Heart right ventricle (tissue), 16 donors: ENCODE measurements at regions not wholly inside any gene's neighbourhood (a gene's known extent, or its start where the extent isn't known, plus 50 kb on each side); places are given as distances from the start of the nearest gene placed in this dataset.
A peak's percentile ranks its signal among the peaks of the same experiment; 100 is the strongest.

ENCODE experiments used
- ATAC-seq, 8 donors: fragments of 200-7000 bp; cut with Tn5 transposase; one replicate each; pipeline ENCODE4 v1.9.1; 2020; ENCODE audit warnings: mild to moderate bottlenecking in 8 of 8, moderate library complexity in 8 of 8, moderate number of reproducible peaks in 1 of 8
- DNase-seq, 2 donors: peaks; one replicate each; pipeline ENCODE4 v3.0.0-alpha.2; 2020
- H3K27ac ChIP-seq, 10 donors: fragments of 200-600 bp; sonication (generic) in 2 of 10; one replicate each; pipeline versions ENCODE4 v1.5.0 to v1.8.0; 2020 to 2022; ENCODE audit warnings: mild to moderate bottlenecking in 3 of 10
- H3K27me3 ChIP-seq, 7 donors: fragments of 200-600 bp; one replicate each; pipeline ENCODE4 v1.8.0; 2021 to 2022; ENCODE audit warnings: mild to moderate bottlenecking in 2 of 7
- H3K36me3 ChIP-seq, 9 donors: fragments of 200-600 bp; sonication (generic) in 1 of 9; one replicate each; pipeline versions ENCODE4 v1.5.0 to v1.8.0; 2020 to 2022; ENCODE audit warnings: mild to moderate bottlenecking in 2 of 9
- H3K4me1 ChIP-seq, 9 donors: fragments of 200-600 bp; sonication (generic) in 1 of 9; one replicate each; pipeline versions ENCODE4 v1.5.0 to v1.8.0; 2020 to 2022; ENCODE audit warnings: mild to moderate bottlenecking in 4 of 9
- H3K4me3 ChIP-seq, 10 donors: fragments of 200-600 bp; sonication (generic) in 2 of 10; one replicate each; pipeline versions ENCODE4 v1.5.0 to v1.8.0; 2020 to 2022; ENCODE audit warnings: mild to moderate bottlenecking in 7 of 10, moderate library complexity in 2 of 10
- H3K9me3 ChIP-seq, 11 donors: fragments of 200-600 bp in 10 of 11; sonication (generic) in 2 of 11; one replicate each; pipeline versions ENCODE4 v1.5.0 to v1.8.0; 2013 to 2022; ENCODE audit warnings: mild to moderate bottlenecking in 2 of 11, control low read depth in 1 of 11, moderate library complexity in 1 of 11
- WGBS, 2 donors: extraction: QIAGEN DNeasy Blood & Tissue Kit; methylation state at CpG; one replicate each; pipeline ENCODE4 v1.1.7; 2013; ENCODE audit warnings: inconsistent platforms in 1 of 2; 5-methylcytosine and 5-hydroxymethylcytosine counted together
- intact Hi-C, 10 donors: fragments of 100-400 bp; cut with DNase I; formaldehyde crosslinking; loops; one replicate each; pipeline versions ENCODE4 v1.11.1 to v1.14.2; 2022
- TF ChIP-seq, protein P1 (sequence below), 9 donors: fragments of 200-600 bp; sonication (generic) in 2 of 9; IDR thresholded peaks; one replicate each; pipeline versions ENCODE4 v1.5.0 to v1.8.0; 2021 to 2022; ENCODE audit warnings: antibody characterized with exemption in 9 of 9, mild to moderate bottlenecking in 5 of 9, moderate library complexity in 1 of 9
- donor health status: Arrhythmogenic right ventricular cardiomyopathy.
- donor health status: ischemic (EF 13 %, LVEDD 7.1; RV severe dilation, severe dysfunction).
- donor health status: healthy with polysubstance abuse.
- donor health status: DM: no; HTN: yes; CAD: no.
- donor health status: DM: no; HTN: no; CAD: no.
- donor health status: ischemic (EF 25% LVEDD 6.9; RV normal size, moderate dysfunction).
- donor health status: ischemic (EF 25% LVEDD 5.7; RV mildly dilated, moderate dysfunction).
- donor health status: healthy.
- donor health status: DM: yes; HTN: yes; CAD: no.
- donor health status: Ischemic cardiomyopathy.
- donor health status: ischemic (EF 35%, LVEDD 5.7; RV mildly dilated, moderate dysfunction).
- donor health status: nonischemic (EF 11% LVEDD 7.7; RV severe dilation, severe dysfunction).
- donor health status: DM: yes; HTN: yes; CAD: no.
- donor health status: PGD.
- donor health status: ischemic (EF 29% LVEDD 5.4; RV normal size, mild dysfunction).
- donor health status: nonischemic (EF 23%, LVEDD 6.1; RV moderate dilation, normal function).

DNA sequence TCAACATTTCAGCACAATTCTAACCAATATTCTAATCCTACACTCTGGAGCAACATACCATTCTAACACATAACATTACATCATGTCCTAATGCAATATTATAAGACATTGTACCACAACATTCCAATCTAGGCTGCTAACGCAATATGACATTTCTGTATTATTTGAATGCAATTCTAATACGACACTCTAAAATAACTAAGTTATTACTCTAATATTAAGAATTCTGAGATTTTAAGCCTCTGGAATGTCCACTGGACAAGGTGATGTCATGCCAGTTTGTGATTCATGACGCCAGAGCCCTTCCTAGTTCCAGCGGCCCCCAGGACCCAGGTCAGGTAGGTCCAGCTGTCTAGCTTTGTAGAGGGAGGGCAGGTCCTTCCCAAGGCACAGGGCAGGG, 69.7 kb upstream of the SIRPA start:
- intact Hi-C loops: no loop called here
- ATAC-seq: no peak
- peaks cover 9 to 80% (median 33%) of the 10 kb centered on the region in 9 donors for H3K4me1 ChIP-seq
- H3K27me3 ChIP-seq: peaks cover 0 to 5% (median 0%) of the 10 kb centered on the region in 7 donors
- TF ChIP-seq, protein P1, sequence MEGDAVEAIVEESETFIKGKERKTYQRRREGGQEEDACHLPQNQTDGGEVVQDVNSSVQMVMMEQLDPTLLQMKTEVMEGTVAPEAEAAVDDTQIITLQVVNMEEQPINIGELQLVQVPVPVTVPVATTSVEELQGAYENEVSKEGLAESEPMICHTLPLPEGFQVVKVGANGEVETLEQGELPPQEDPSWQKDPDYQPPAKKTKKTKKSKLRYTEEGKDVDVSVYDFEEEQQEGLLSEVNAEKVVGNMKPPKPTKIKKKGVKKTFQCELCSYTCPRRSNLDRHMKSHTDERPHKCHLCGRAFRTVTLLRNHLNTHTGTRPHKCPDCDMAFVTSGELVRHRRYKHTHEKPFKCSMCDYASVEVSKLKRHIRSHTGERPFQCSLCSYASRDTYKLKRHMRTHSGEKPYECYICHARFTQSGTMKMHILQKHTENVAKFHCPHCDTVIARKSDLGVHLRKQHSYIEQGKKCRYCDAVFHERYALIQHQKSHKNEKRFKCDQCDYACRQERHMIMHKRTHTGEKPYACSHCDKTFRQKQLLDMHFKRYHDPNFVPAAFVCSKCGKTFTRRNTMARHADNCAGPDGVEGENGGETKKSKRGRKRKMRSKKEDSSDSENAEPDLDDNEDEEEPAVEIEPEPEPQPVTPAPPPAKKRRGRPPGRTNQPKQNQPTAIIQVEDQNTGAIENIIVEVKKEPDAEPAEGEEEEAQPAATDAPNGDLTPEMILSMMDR (IDR thresholded peaks at IDR 0.05): no peak
- peak overlapping the region in 1 of 10 donors; percentile 82 for H3K27ac ChIP-seq
- DNase-seq: no peak
- WGBS, 2 donors: 84 to 87% methylated on average over 4 of the region's 4 CpGs
- no peaks in the 10 kb centered on the region for H3K36me3 ChIP-seq
- H3K9me3 ChIP-seq: peaks cover 0 to 35% (median 15%) of the 10 kb centered on the region in 11 donors
- no peak overlapping the region for H3K4me3 ChIP-seq

DNA sequence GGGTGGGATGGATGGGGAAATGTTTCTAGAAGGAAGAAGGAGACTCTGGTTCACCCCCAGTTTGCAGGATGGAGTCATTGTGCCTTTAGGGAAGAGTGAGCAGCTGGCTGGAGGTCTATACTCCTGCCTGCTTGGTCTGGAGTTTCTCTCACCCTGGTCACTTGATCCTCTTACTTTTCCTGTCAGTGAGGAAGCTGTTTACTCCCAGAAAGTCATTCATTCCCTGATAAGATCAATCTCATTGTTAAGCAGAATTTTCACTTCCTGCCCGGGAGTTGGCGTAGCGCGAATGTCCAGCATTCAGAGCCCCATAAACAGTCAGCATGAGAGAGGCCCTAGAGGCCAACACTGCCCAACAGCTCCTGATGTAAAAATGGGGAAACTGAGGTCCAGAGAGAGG, 70.4 kb upstream of the SIRPA start:
- no peaks in the 10 kb centered on the region for H3K36me3 ChIP-seq
- no peak overlapping the region for H3K4me3 ChIP-seq
- TF ChIP-seq, protein P1 (IDR thresholded peaks at IDR 0.05): no peak
- H3K4me1 ChIP-seq: peaks cover 4 to 80% (median 26%) of the 10 kb centered on the region in 9 donors
- 50 to 56% methylated on average over 4 of the region's 4 CpGs for WGBS, 2 donors
- DNase-seq: no peak
- peak overlapping the region in 3 of 10 donors; percentile 15 to 82 (median 25) for H3K27ac ChIP-seq
- H3K27me3 ChIP-seq: peaks cover 0 to 8% (median 0%) of the 10 kb centered on the region in 7 donors
- peaks cover 0 to 35% (median 15%) of the 10 kb centered on the region in 11 donors for H3K9me3 ChIP-seq
- intact Hi-C loops: no loop called here
- peak in 2 of 8 donors; percentile 26 to 31 for ATAC-seq

DNA sequence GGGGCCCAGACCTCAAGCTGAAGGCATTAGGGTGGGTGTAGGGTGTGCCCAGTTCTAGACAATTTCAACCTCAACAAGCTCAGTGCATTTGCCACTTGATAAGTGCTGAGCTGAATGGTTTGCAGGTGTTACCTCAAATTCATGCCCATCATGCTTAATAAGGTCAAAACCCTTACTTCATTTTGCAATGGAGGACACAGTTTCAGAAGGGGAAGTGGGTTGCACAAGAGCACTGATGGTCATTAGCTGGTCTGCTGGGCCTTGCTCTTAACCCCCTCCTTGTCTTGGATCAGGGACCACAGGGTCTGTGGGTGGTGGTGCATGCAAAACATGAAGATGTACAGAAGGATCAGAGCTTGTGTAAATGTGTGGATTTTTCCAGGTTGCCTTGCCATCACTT, 71.0 kb upstream of the SIRPA start:
- TF ChIP-seq, protein P1 (IDR thresholded peaks at IDR 0.05): no peak
- Histone ChIP-seq H3K27ac (peak overlapping the region in 2 of 10 donors; percentile 25 to 82), H3K9me3 (peaks cover 0 to 35% (median 15%) of the 10 kb centered on the region in 11 donors), H3K27me3 (peaks cover 0 to 8% (median 0%) of the 10 kb centered on the region in 7 donors), H3K4me1 (peaks cover 0 to 78% (median 20%) of the 10 kb centered on the region in 9 donors), H3K4me3 (no peak overlapping the region), H3K36me3 (no peaks in the 10 kb centered on the region)
- ATAC-seq: no peak
- intact Hi-C loops: no loop called here
- DNase-seq: no peak

DNA sequence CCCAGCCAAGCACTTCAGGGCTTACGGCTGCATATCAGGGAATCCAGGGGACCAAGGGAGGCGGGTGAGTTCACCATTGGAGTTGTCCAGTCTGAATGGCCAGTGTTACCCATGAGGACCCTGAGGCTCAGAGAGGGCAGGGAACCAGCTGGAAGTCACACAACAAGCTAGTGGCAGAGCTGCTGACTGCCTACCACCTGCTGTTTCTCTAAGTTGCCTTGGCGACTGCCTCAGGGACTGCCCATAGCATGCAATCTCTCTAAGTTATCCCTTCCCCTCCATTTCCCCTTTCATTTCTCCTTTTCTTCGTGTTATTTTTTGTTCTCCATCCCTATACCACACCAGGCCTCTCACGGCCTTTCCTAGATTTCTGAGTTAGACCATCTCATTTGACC, 71.8 kb upstream of the SIRPA start:
- TF ChIP-seq, protein P1 (IDR thresholded peaks at IDR 0.05): no peak
- DNase-seq (no peak), ATAC-seq (no peak)
- peaks cover 0 to 8% (median 0%) of the 10 kb centered on the region in 7 donors for H3K27me3 ChIP-seq
- peaks cover 0 to 78% (median 20%) of the 10 kb centered on the region in 9 donors for H3K4me1 ChIP-seq
- intact Hi-C loops: no loop called here
- no peak overlapping the region for H3K4me3 ChIP-seq
- WGBS, 2 donors: 88 to 92% methylated on average over 5 of the region's 5 CpGs
- peaks cover 0 to 35% (median 15%) of the 10 kb centered on the region in 11 donors for H3K9me3 ChIP-seq
- H3K36me3 ChIP-seq: no peaks in the 10 kb centered on the region
- H3K27ac ChIP-seq: peak overlapping the region in 1 of 10 donors; percentile 82
